H9 (cell line): ENCODE measurements at regions not wholly inside any gene's neighbourhood (a gene's known extent, or its start where the extent isn't known, plus 50 kb on each side); places are given as distances from the start of the nearest gene placed in this dataset.

Experiments used
- DNase-seq: peaks from one replicate; pipeline ENCODE4 v3.0.0-alpha.2; 2017
- H2AFZ ChIP-seq: one replicate; pipeline ENCODE4 v1.6.1; 2013; ENCODE audit warnings: mild to moderate bottlenecking, low read length, control low read depth, moderate library complexity
- H2AK5ac ChIP-seq: 2 replicates; pipeline ENCODE4 v1.6.1; 2013; ENCODE audit warnings: low read length, control low read depth, mixed read lengths; ENCODE audit not compliant: insufficient read length
- H2BK120ac ChIP-seq: one replicate; pipeline ENCODE4 v1.6.1; 2013; ENCODE audit warnings: low read depth, mild to moderate bottlenecking, low read length, control low read depth, inconsistent platforms; ENCODE audit not compliant: poor library complexity, severe bottlenecking
- H2BK12ac ChIP-seq: 2 replicates; pipeline ENCODE4 v1.6.1; 2013; ENCODE audit warnings: low read length, control low read depth, mixed read lengths, low read depth; ENCODE audit not compliant: insufficient read length
- H2BK15ac ChIP-seq: 2 replicates; pipeline ENCODE4 v1.6.1; 2013; ENCODE audit warnings: low read depth, low read length, control low read depth
- H2BK20ac ChIP-seq: one replicate; pipeline ENCODE4 v1.6.1; 2013; ENCODE audit warnings: low read depth, mild to moderate bottlenecking, low read length, control low read depth, inconsistent platforms; ENCODE audit not compliant: poor library complexity, severe bottlenecking
- H2BK5ac ChIP-seq: 2 replicates; pipeline ENCODE4 v1.6.1; 2013; ENCODE audit warnings: low read length, control low read depth, mixed read lengths; ENCODE audit not compliant: insufficient read length
- H3K14ac ChIP-seq: 2 replicates; pipeline ENCODE4 v1.6.1; 2013; ENCODE audit warnings: low read length, control low read depth; ENCODE audit not compliant: insufficient read depth
- H3K18ac ChIP-seq: 2 replicates; pipeline ENCODE4 v1.6.1; 2013; ENCODE audit warnings: low read depth, mild to moderate bottlenecking, mixed read lengths, low read length, control low read depth; ENCODE audit not compliant: insufficient read length
- H3K23ac ChIP-seq: 2 replicates; pipeline ENCODE4 v1.6.1; 2013; ENCODE audit warnings: low read length, control low read depth, mixed read lengths, low read depth; ENCODE audit not compliant: insufficient read length
- H3K23me2 ChIP-seq: 2 replicates; pipeline ENCODE4 v1.6.1; 2013; ENCODE audit warnings: low read depth, mild to moderate bottlenecking, mixed read lengths, low read length, control low read depth; ENCODE audit not compliant: insufficient read length, poor library complexity, severe bottlenecking
- H3K27ac ChIP-seq: 2 replicates; pipeline ENCODE4 v1.5.1; 2013; ENCODE audit warnings: low read length, control low read depth, mixed read lengths, low read depth; ENCODE audit not compliant: insufficient read length
- H3K27me3 ChIP-seq: 2 replicates; pipeline ENCODE4 v1.6.1; 2013; ENCODE audit warnings: low read length, control low read depth, inconsistent platforms; ENCODE audit not compliant: insufficient read depth
- H3K4ac ChIP-seq: 2 replicates; pipeline ENCODE4 v1.6.1; 2013; ENCODE audit warnings: low read depth, mild to moderate bottlenecking, control low read depth, inconsistent platforms, low read length, moderate library complexity
- H3K4me1 ChIP-seq: 2 replicates; pipeline ENCODE4 v1.6.1; 2013; ENCODE audit warnings: low read length, control low read depth, inconsistent platforms; ENCODE audit not compliant: insufficient read depth
- H3K4me2 ChIP-seq: 2 replicates; pipeline ENCODE4 v1.6.1; 2013; ENCODE audit warnings: low read length, control low read depth, mixed read lengths; ENCODE audit not compliant: insufficient read length, insufficient read depth
- H3K56ac ChIP-seq: 2 replicates; pipeline ENCODE4 v1.6.1; 2013; ENCODE audit warnings: low read depth, mild to moderate bottlenecking, mixed read lengths, low read length, control low read depth; ENCODE audit not compliant: insufficient read length
- H3K79me1 ChIP-seq: 2 replicates; pipeline ENCODE4 v1.6.1; 2013; ENCODE audit warnings: low read depth, mild to moderate bottlenecking, moderate library complexity, low read length, control low read depth, inconsistent platforms; ENCODE audit not compliant: insufficient read depth, poor library complexity, severe bottlenecking
- H3K79me2 ChIP-seq: 2 replicates; pipeline ENCODE4 v1.6.1; 2013; ENCODE audit warnings: low read length, control low read depth, inconsistent platforms; ENCODE audit not compliant: insufficient read depth
- H3K9ac ChIP-seq: 2 replicates; pipeline ENCODE4 v1.6.1; 2013; ENCODE audit warnings: low read length, control low read depth, mixed read lengths; ENCODE audit not compliant: insufficient read length; ENCODE audit errors: extremely low read depth
- H3K9me3 ChIP-seq: one replicate; pipeline ENCODE4 v1.6.1; 2013; ENCODE audit warnings: low read depth, low read length, inconsistent platforms; ENCODE audit not compliant: control insufficient read depth
- H3T11ph ChIP-seq: one replicate; pipeline ENCODE4 v1.6.1; 2013; ENCODE audit warnings: mild to moderate bottlenecking, low read length, control low read depth, inconsistent platforms
- H4K20me1 ChIP-seq: one replicate; pipeline ENCODE4 v1.6.1; 2013; ENCODE audit not compliant: control insufficient read depth, insufficient read length, insufficient read depth
- H4K5ac ChIP-seq: 2 replicates; pipeline ENCODE4 v1.6.1; 2013; ENCODE audit warnings: low read depth, mild to moderate bottlenecking, mixed read lengths, low read length, control low read depth; ENCODE audit not compliant: insufficient read length
- H4K8ac ChIP-seq: replicated peaks from 2 replicates; pipeline ENCODE4 v1.6.1; 2013; ENCODE audit warnings: low read length, control low read depth, mixed read lengths, low read depth; ENCODE audit not compliant: insufficient read length
- H4K91ac ChIP-seq: 2 replicates; pipeline ENCODE4 v1.6.1; 2013; ENCODE audit warnings: low read depth, mild to moderate bottlenecking, moderate library complexity, mixed read lengths, low read length, control low read depth; ENCODE audit not compliant: insufficient read length
- H3K27ac Mint-ChIP-seq, 3 experiments: 2 replicates in 2 of 3; 3 replicates in 1 of 3; pipeline ENCODE4 v1.8.0; 2020 to 2021; ENCODE audit warnings: mixed read lengths in 3 of 3, mild to moderate bottlenecking in 1 of 3, moderate library complexity in 1 of 3
- H3K27me3 Mint-ChIP-seq: 2 replicates; pipeline ENCODE4 v1.8.0; 2021; ENCODE audit warnings: low read depth, mild to moderate bottlenecking, moderate library complexity, mixed read lengths
- H3K36me3 Mint-ChIP-seq, 3 experiments: 2 replicates in 2 of 3; 3 replicates in 1 of 3; pipeline ENCODE4 v1.8.0; 2020 to 2021; ENCODE audit warnings: low read depth in 3 of 3, mixed read lengths in 3 of 3; ENCODE audit not compliant: insufficient read depth in 1 of 3
- H3K4me1 Mint-ChIP-seq, 2 experiments: 2 replicates each; pipeline ENCODE4 v1.8.0; 2020; ENCODE audit warnings: mixed read lengths in 2 of 2
- H3K4me3 Mint-ChIP-seq, 2 experiments: 2 replicates in 1 of 2; 3 replicates in 1 of 2; pipeline ENCODE4 v1.8.0; 2020 to 2021; ENCODE audit warnings: mild to moderate bottlenecking in 2 of 2, mixed read lengths in 2 of 2, moderate library complexity in 1 of 2
- H3K9me3 Mint-ChIP-seq, 2 experiments: 2 replicates in 1 of 2; 3 replicates in 1 of 2; pipeline ENCODE4 v1.8.0; 2020; ENCODE audit warnings: mild to moderate bottlenecking in 2 of 2, mixed read lengths in 2 of 2, moderate library complexity in 1 of 2
- TF ChIP-seq, protein P1 (sequence below): fragments of 200-600 bp; sonication (generic); conservative IDR thresholded peaks from 3 replicates; pipeline ENCODE4 v1.8.0; 2021; ENCODE audit warnings: antibody characterized with exemption, mild to moderate bottlenecking

DNA sequence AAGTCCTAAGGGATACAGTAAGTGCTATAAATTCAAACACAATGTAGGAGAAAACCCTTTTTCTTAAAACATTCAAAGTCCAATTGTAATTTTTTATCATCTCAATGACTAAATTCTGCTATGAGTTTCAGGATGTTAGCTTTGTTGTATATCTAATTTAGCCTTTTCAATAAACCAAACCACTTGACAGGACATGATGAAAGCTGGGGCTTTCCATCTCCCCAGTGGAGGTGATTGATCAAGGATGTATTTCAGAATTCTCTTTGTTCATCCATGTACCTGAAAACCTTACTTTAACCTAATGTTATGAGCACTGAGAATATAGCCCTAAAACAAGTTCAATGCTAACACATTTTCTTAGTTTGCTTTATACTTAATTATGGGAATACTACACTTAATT is 639.0 kb upstream of the ITGA1 start:
- Histone ChIP-seq H3K9ac (no peak overlapping the region), H3K4me2 (no peak overlapping the region), H3K79me2 (no peaks in the 10 kb centered on the region), H3K4me1 (no peaks in the 10 kb centered on the region), H2BK12ac (no peak overlapping the region), H3T11ph (no peak overlapping the region), H3K9me3 (no peaks in the 10 kb centered on the region), H3K27ac (no peak overlapping the region), H4K91ac (no peak overlapping the region), H4K8ac (no peak overlapping the region), H3K23me2 (no peaks in the 10 kb centered on the region), H2BK15ac (no peak overlapping the region), H3K79me1 (no peaks in the 10 kb centered on the region), H2BK120ac (no peak overlapping the region), H4K20me1 (no peaks in the 10 kb centered on the region), H2AK5ac (no peak overlapping the region), H3K27me3 (no peaks in the 10 kb centered on the region), H3K14ac (no peak overlapping the region), H3K4ac (no peak overlapping the region), H3K56ac (no peak overlapping the region), H4K5ac (no peak overlapping the region), H3K23ac (no peak overlapping the region), H2BK5ac (no peak overlapping the region), H2AFZ (no peak overlapping the region), H3K18ac (no peak overlapping the region), H2BK20ac (no peak overlapping the region)
- TF ChIP-seq, protein P1, sequence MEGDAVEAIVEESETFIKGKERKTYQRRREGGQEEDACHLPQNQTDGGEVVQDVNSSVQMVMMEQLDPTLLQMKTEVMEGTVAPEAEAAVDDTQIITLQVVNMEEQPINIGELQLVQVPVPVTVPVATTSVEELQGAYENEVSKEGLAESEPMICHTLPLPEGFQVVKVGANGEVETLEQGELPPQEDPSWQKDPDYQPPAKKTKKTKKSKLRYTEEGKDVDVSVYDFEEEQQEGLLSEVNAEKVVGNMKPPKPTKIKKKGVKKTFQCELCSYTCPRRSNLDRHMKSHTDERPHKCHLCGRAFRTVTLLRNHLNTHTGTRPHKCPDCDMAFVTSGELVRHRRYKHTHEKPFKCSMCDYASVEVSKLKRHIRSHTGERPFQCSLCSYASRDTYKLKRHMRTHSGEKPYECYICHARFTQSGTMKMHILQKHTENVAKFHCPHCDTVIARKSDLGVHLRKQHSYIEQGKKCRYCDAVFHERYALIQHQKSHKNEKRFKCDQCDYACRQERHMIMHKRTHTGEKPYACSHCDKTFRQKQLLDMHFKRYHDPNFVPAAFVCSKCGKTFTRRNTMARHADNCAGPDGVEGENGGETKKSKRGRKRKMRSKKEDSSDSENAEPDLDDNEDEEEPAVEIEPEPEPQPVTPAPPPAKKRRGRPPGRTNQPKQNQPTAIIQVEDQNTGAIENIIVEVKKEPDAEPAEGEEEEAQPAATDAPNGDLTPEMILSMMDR, result no peak
- Mint-ChIP-seq H3K4me3 (no peak overlapping the region), H3K27me3 (no peaks in the 10 kb centered on the region), H3K36me3 (no peaks in the 10 kb centered on the region), H3K27ac (no peak overlapping the region), H3K4me1 (peaks cover 7 to 10% of the 10 kb centered on the region in 2 experiments; a peak in 3 of 4 replicates), H3K9me3 (no peaks in the 10 kb centered on the region)
- DNase-seq, result no peak
